AG09309 (cell line): ENCODE measurements at regions not wholly inside any gene's neighbourhood (a gene's known extent, or its start where the extent isn't known, plus 50 kb on each side); places are given as distances from the start of the nearest gene placed in this dataset.

ENCODE experiments used
- DNase-seq: peaks from one replicate; pipeline ENCODE4 v3.0.0-alpha.2; 2010; ENCODE audit warnings: low read depth
- H3K4me3 ChIP-seq: 2 replicates; pipeline ENCODE4 v1.5.1; 2011; ENCODE audit warnings: mild to moderate bottlenecking, low read depth, low read length, moderate library complexity; ENCODE audit not compliant: control insufficient read depth
- TF ChIP-seq, protein P1 (sequence below): IDR thresholded peaks from 2 replicates; pipeline ENCODE4 v1.5.1; 2011; ENCODE audit warnings: mild to moderate bottlenecking, low read depth, low read length, inconsistent platforms; ENCODE audit not compliant: insufficient read depth, control insufficient read depth; ENCODE audit errors: missing control alignments

GRCh38 chr9:79929285-79929684, 357.5 kb downstream of the TLE4 start:
- DNase-seq, result no peak
- TF ChIP-seq, protein P1, sequence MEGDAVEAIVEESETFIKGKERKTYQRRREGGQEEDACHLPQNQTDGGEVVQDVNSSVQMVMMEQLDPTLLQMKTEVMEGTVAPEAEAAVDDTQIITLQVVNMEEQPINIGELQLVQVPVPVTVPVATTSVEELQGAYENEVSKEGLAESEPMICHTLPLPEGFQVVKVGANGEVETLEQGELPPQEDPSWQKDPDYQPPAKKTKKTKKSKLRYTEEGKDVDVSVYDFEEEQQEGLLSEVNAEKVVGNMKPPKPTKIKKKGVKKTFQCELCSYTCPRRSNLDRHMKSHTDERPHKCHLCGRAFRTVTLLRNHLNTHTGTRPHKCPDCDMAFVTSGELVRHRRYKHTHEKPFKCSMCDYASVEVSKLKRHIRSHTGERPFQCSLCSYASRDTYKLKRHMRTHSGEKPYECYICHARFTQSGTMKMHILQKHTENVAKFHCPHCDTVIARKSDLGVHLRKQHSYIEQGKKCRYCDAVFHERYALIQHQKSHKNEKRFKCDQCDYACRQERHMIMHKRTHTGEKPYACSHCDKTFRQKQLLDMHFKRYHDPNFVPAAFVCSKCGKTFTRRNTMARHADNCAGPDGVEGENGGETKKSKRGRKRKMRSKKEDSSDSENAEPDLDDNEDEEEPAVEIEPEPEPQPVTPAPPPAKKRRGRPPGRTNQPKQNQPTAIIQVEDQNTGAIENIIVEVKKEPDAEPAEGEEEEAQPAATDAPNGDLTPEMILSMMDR, result no peak

DNA sequence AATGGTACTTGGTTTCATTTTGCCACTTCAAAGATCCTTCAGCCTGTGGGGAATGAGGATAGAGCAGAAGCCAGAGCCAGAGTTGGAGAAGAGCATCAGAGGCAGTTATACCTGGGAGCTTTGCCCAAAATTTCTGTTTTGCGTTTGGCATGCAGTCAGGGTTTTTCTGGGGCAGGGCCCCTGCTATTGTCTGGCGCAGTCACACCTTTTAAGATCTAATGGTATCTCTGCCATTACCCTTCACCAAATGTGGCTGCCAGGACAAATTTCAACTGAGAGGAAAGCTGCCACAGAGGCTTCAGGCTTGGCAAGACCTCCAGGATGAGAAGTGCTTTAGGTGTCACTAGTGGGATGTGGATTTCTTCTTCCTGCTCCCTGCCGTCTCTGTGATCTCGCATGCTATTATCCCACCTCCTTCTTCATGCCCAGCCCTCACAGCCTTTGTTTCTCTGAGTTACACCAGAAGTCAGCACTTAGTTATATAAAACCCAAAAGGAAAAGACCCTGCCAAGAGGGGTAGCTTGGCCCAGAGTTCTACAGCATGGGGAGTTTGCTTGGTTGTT, 357.0 kb downstream of the TLE4 start:
- H3K4me3 ChIP-seq, result no peak overlapping the region
- TF ChIP-seq, protein P1, result no peak
- DNase-seq, result no peak

More at GRCh38 chr9:79929285-79929684, 357.5 kb downstream of the TLE4 start:
- no peak overlapping the region for H3K4me3 ChIP-seq

- DNase-seq, result no peak
- TF ChIP-seq, protein P1, result no peak
- H3K4me3 ChIP-seq, result no peak overlapping the region
Observed at GRCh38 chr9:79925326-79925725, 353.6 kb downstream of the TLE4 start.

- no peak for DNase-seq
- no peak overlapping the region for H3K4me3 ChIP-seq
- TF ChIP-seq, protein P1, result no peak
Observed at GRCh38 chr9:79924836-79925235, 353.1 kb downstream of the TLE4 start.

DNA sequence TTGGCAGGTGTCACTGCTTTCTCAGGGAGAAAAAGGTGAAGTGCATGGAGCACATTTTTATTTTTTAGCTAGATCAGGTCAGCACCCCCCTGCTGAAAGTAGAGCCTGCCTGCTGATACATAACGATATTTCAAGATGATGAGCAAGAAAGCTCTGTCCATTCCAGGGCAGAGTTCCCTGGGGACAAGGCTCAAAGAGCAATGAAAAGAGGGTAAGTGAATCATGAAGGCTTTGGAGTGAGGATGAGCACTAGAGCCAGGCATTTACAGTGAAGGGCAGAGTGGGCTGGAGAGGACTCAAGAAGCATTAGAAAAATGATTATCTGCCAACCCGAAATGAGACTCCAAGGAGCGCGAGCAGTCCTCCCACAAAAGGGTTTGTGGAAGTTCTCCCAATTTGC, 345.7 kb downstream of the TLE4 start:
- TF ChIP-seq, protein P1, result no peak
- no peak for DNase-seq
- no peak overlapping the region for H3K4me3 ChIP-seq

DNA sequence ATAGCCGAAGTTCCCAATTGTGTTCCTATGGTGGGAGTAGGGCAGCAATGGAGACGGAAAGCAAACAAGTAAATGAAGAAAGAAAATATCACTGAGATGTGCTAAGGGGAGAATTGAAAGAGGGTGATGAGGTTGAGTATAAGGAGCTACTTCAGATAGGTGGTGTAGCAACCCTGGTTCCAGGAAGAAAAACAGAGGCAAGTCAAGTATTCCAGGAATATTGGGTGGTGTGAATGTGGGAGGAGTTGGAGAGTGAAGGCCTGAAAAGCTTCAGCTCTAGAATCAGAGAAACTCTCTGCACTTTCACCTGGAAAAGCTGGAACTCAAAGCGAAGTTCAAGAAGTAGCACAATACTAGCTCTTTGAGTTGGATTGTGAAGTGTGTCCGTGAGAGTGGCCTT, 342.1 kb downstream of the TLE4 start:
- TF ChIP-seq, protein P1, result no peak
- no peak for DNase-seq
- H3K4me3 ChIP-seq, result no peak overlapping the region
